CD4-positive, alpha-beta T cell treated with Interleukin-4 for 4 hours (primary cell): ENCODE measurements at regions not wholly inside any gene's neighbourhood (a gene's known extent, or its start where the extent isn't known, plus 50 kb on each side); places are given as distances from the start of the nearest gene placed in this dataset.

Experiments
- DNase-seq: peaks from one replicate; pipeline ENCODE4 v3.0.0-alpha.2; 2020

- no peak for DNase-seq
Observed at GRCh38 chr12:89895591-89895990, 187.0 kb upstream of the ATP2B1 start.

GRCh38 chr12:89895101-89895500 is 186.5 kb upstream of the ATP2B1 start:
- DNase-seq = no peak

GRCh38 chr12:89893972-89894706 is 185.5 kb upstream of the ATP2B1 start:
- DNase-seq = no peak

GRCh38 chr12:89892436-89892835 is 183.8 kb upstream of the ATP2B1 start:
- no peak for DNase-seq

GRCh38 chr12:89891933-89892332 is 183.3 kb upstream of the ATP2B1 start:
- no peak for DNase-seq

- DNase-seq = no peak
Observed at GRCh38 chr12:89890161-89890560, 181.5 kb upstream of the ATP2B1 start.

- no peak for DNase-seq
Observed at GRCh38 chr12:89889062-89889461, 180.4 kb upstream of the ATP2B1 start.

GRCh38 chr12:89884952-89885351 is 176.3 kb upstream of the ATP2B1 start:
- no peak for DNase-seq

- DNase-seq = no peak
Observed at GRCh38 chr12:89884416-89884898, 175.8 kb upstream of the ATP2B1 start.

GRCh38 chr12:89883630-89884389 is 175.2 kb upstream of the ATP2B1 start:
- no peak for DNase-seq

- no peak for DNase-seq
Observed at GRCh38 chr12:89882792-89883191, 174.2 kb upstream of the ATP2B1 start.

GRCh38 chr12:89882050-89882449 is 173.4 kb upstream of the ATP2B1 start:
- peak; percentile 50 for DNase-seq

- DNase-seq = peak; percentile 88
Observed at GRCh38 chr12:89880690-89881350, 172.2 kb upstream of the ATP2B1 start.

GRCh38 chr12:89879766-89880165 is 171.1 kb upstream of the ATP2B1 start:
- no peak for DNase-seq

GRCh38 chr12:89878950-89879349 is 170.3 kb upstream of the ATP2B1 start:
- DNase-seq = no peak

- DNase-seq = no peak
Observed at GRCh38 chr12:89878327-89878726, 169.7 kb upstream of the ATP2B1 start.

- DNase-seq = no peak
Observed at GRCh38 chr12:89877671-89878070, 169.0 kb upstream of the ATP2B1 start.

- no peak for DNase-seq
Observed at GRCh38 chr12:89877136-89877535, 168.5 kb upstream of the ATP2B1 start.

- DNase-seq = no peak
Observed at GRCh38 chr12:89875809-89876208, 167.2 kb upstream of the ATP2B1 start.

GRCh38 chr12:89875225-89875624 is 166.6 kb upstream of the ATP2B1 start:
- no peak for DNase-seq

GRCh38 chr12:89874146-89874545 is 165.5 kb upstream of the ATP2B1 start:
- DNase-seq = no peak

GRCh38 chr12:89873745-89874144 is 165.1 kb upstream of the ATP2B1 start:
- no peak for DNase-seq

- no peak for DNase-seq
Observed at GRCh38 chr12:89872922-89873630, 164.4 kb upstream of the ATP2B1 start.
